OCI-LY3 (cell line): ENCODE measurements at regions not wholly inside any gene's neighbourhood (a gene's known extent, or its start where the extent isn't known, plus 50 kb on each side); places are given as distances from the start of the nearest gene placed in this dataset.

Experiments
- H2AFZ ChIP-seq: fragments of 200-600, 300-600 bp; shearing (Covaris generic); 2 replicates; pipeline ENCODE4 v1.6.0; 2014; ENCODE audit warnings: antibody characterized with exemption, low read depth, low read length
- H3K27ac ChIP-seq: fragments of 200-600, 300-600 bp; sonication (generic); 2 replicates; pipeline ENCODE4 v1.5.1; 2014; ENCODE audit warnings: mild to moderate bottlenecking, low read length, moderate library complexity, mixed read lengths
- H3K27me3 ChIP-seq: fragments of 200-600, 300-600 bp; sonication (generic); 2 replicates; pipeline ENCODE4 v1.6.1; 2014; ENCODE audit warnings: low read depth, low read length, mixed read lengths
- H3K36me3 ChIP-seq: fragments of 200-600, 300-600 bp; sonication (generic); replicated peaks from 2 replicates; pipeline ENCODE3; 2014; ENCODE audit warnings: low read depth, low read length, mixed read lengths
- H3K4me1 ChIP-seq: fragments of 300-600, 200-600 bp; sonication (generic); 2 replicates; pipeline ENCODE4 v1.6.1; 2014; ENCODE audit warnings: low read length, mixed read lengths
- H3K4me2 ChIP-seq: fragments of 200-600, 300-600 bp; sonication (generic); 2 replicates; pipeline ENCODE4 v1.6.1; 2014; ENCODE audit warnings: low read length, mixed read lengths
- H3K4me3 ChIP-seq: fragments of 300-600, 200-600 bp; sonication (generic); 2 replicates; pipeline ENCODE4 v1.5.1; 2014; ENCODE audit warnings: antibody characterized with exemption, mild to moderate bottlenecking, low read length, moderate library complexity
- H3K79me2 ChIP-seq: fragments of 300-600, 200-600 bp; shearing (Covaris generic); 2 replicates; pipeline ENCODE4 v1.6.1; 2014; ENCODE audit warnings: mild to moderate bottlenecking, low read length, mixed read lengths
- H3K9ac ChIP-seq: fragments of 300-600, 200-600 bp; shearing (Covaris generic); 2 replicates; pipeline ENCODE4 v1.6.0; 2014; ENCODE audit warnings: mild to moderate bottlenecking, low read length, moderate library complexity
- H3K9me3 ChIP-seq: fragments of 200-600, 300-600 bp; shearing (Covaris generic); 2 replicates; pipeline ENCODE4 v1.6.1; 2014; ENCODE audit warnings: low read length, mixed read lengths; ENCODE audit not compliant: insufficient read depth
- H4K20me1 ChIP-seq: fragments of 200-600, 300-600 bp; sonication (generic); 2 replicates; pipeline ENCODE4 v1.6.1; 2016; ENCODE audit warnings: low read length, mixed read lengths; ENCODE audit not compliant: insufficient read depth
- CTCF ChIP-seq: fragments of 200-600, 300-600 bp; sonication (generic); IDR thresholded peaks from 2 replicates; pipeline ENCODE4 v1.5.1; 2014; ENCODE audit warnings: antibody characterized with exemption, low read length, low read depth
- EZH2phosphoT487 ChIP-seq: fragments of 200-600 bp; shearing (Covaris generic); IDR thresholded peaks from 2 replicates; pipeline ENCODE4 v1.6.1; 2018; ENCODE audit warnings: antibody characterized with exemption, mixed run types, low read depth

DNA sequence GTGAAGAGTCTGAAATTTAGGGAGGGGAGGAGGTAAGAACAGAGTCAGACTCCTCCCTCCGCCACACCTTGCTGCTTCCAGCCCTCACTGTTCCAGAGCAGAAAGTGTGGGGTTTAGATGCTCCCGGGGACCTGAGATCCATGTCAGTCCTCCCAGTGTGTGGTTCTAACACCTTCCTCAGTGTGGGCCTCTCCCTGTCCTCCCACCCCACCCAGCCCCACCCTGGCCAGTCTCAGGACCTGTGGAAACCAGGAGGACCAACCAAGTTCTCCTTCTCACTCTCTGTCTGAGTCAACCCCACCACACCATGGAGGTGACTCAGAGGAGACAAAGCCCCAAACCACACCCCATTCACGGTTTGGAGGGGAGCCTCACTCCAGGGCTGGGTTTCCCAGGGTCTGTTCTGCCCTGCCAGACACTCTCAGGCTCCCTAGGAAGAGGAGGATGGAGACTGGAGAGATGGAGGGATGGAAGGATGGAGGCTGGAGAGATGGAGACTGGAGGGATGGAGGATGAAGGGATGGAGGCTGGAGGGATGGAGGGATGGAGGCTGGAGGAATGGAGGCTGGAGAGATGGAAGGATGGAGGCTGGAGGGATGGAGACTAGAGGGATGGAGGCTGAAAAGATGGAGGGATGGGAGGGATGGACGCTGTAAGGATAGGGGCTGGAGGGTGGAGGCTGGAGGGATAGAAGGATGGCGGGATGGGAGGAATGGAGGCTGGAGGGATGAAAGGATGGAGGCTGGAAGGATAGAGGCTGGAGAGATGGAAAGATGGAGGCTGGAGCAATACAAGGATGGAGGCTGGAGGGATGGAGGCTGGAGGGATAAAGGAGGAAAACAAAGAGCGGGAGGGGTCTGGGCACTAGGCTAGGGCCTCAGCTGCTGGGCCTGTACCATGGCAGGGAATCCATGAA, 100.9 kb upstream of the RUNX3 start:
- peaks cover 6% of the 10 kb centered on the region for H3K27me3 ChIP-seq
- H3K79me2 ChIP-seq = no peaks in the 10 kb centered on the region
- H3K36me3 ChIP-seq = no peaks in the 10 kb centered on the region
- H3K4me3 ChIP-seq = peak overlapping the region; percentile 68
- no peaks in the 10 kb centered on the region for H3K9me3 ChIP-seq
- no peaks in the 10 kb centered on the region for H4K20me1 ChIP-seq
- H2AFZ ChIP-seq = no peak overlapping the region
- peak overlapping the region; percentile 96 for H3K27ac ChIP-seq
- peak overlapping the region; percentile 70 for H3K9ac ChIP-seq
- TF ChIP-seq EZH2phosphoT487 (no peak), CTCF (no peak)
- H3K4me2 ChIP-seq = peak overlapping the region; percentile 97
- peaks cover 86% of the 10 kb centered on the region for H3K4me1 ChIP-seq

GRCh38 chr1:25030012-25030411, 99.9 kb upstream of the RUNX3 start:
- peaks cover 6% of the 10 kb centered on the region for H3K27me3 ChIP-seq
- peak overlapping the region; percentile 58 for H3K9ac ChIP-seq
- H3K4me2 ChIP-seq = peak overlapping the region; percentile 71
- H3K4me1 ChIP-seq = peaks cover 92% of the 10 kb centered on the region
- no peak overlapping the region for H2AFZ ChIP-seq
- TF ChIP-seq EZH2phosphoT487 = no peak
- no peak for TF ChIP-seq CTCF
- no peak overlapping the region for H3K27ac ChIP-seq
- no peak overlapping the region; the same call in 1 of the 2 replicates for H3K4me3 ChIP-seq
- H3K36me3 ChIP-seq = no peaks in the 10 kb centered on the region
- no peaks in the 10 kb centered on the region for H3K9me3 ChIP-seq
- no peaks in the 10 kb centered on the region for H3K79me2 ChIP-seq
- H4K20me1 ChIP-seq = no peaks in the 10 kb centered on the region

- Histone ChIP-seq H3K9ac (peak overlapping the region; percentile 58), H3K4me3 (peak overlapping the region; percentile 51), H2AFZ (peak overlapping the region; percentile 18; the same call in 1 of the 2 replicates), H3K27ac (peak overlapping the region; percentile 37), H3K27me3 (peaks cover 6% of the 10 kb centered on the region), H3K9me3 (no peaks in the 10 kb centered on the region), H4K20me1 (no peaks in the 10 kb centered on the region), H3K36me3 (no peaks in the 10 kb centered on the region), H3K79me2 (no peaks in the 10 kb centered on the region), H3K4me1 (peaks cover 87% of the 10 kb centered on the region), H3K4me2 (peak overlapping the region; percentile 71)
- TF ChIP-seq CTCF = no peak; the same call in 1 of the 2 replicates
- no peak for TF ChIP-seq EZH2phosphoT487
Observed at GRCh38 chr1:25028907-25029599, 99.0 kb upstream of the RUNX3 start.

DNA sequence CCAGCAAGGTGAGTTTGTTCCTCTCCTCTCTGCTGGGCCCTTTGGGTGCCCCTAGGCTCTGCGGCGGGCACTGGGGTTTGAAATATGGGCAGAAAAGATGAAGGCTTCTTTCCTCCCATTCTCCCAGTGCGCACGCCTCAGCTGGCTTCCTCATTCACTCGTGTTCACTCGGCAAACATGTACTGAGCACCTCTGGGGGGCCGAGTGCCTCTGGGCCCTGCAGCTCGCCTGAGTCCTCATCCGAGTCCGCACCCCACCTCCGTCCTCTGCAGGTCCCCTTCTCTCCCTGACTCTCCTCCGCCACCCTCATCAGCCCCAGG, 98.5 kb upstream of the RUNX3 start:
- TF ChIP-seq CTCF = no peak
- no peak for TF ChIP-seq EZH2phosphoT487
- Histone ChIP-seq H3K4me3 (peak overlapping the region; percentile 51; the same call in 1 of the 2 replicates), H3K36me3 (no peaks in the 10 kb centered on the region), H3K27ac (peak overlapping the region; percentile 37), H2AFZ (0 out of 2 replicates have a peak overlapping the region, but pooled peaks have one; percentile 18), H3K27me3 (peaks cover 6% of the 10 kb centered on the region), H3K4me2 (peak overlapping the region; percentile 71), H3K9ac (peak overlapping the region; percentile 58), H3K4me1 (peaks cover 87% of the 10 kb centered on the region), H3K9me3 (no peaks in the 10 kb centered on the region), H4K20me1 (no peaks in the 10 kb centered on the region), H3K79me2 (no peaks in the 10 kb centered on the region)
